ENCODE measurements at regions not wholly inside any gene's neighbourhood (a gene's known extent, or its start where the extent isn't known, plus 50 kb on each side); places are given as distances from the start of the nearest gene placed in this dataset.

DNA sequence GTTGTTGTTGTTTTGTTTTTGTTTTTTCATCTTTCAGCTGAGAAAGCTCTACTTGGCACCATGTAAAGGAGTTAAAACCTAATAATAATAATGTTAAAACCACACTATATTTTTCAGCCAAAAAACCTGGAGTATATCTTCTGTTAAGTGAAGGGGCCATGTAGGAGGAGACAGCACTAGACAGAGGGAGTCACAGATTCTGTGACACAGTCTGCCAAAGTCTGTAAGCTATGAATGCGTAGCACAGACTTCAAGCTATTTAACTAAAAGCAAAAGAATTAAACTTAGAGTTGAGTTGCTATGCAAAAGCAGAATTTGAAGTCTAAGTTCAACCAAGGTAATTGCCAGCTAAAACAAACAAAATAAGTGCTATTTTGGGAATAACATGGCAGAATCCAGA is 296.0 kb upstream of the COL8A1 start:
- Mint-ChIP-seq H3K36me3 (ENCODE audit: low read depth) (no peaks in the 10 kb centered on the region), H3K9me3 (peaks cover 4% of the 10 kb centered on the region), H3K4me3 (no peak overlapping the region), H3K4me1 (ENCODE audit: low read depth) (no peaks in the 10 kb centered on the region), H3K27me3 (no peaks in the 10 kb centered on the region), H3K27ac (no peak overlapping the region)
- intact Hi-C loops (cut with DNase I, micrococcal nuclease): no loop called here
- Histone ChIP-seq H3K4me3 (ENCODE audit: low read length) (no peak overlapping the region), H3K9me3 (ENCODE audit: control insufficient read depth in 1 of 2, insufficient read depth in 1 of 2, low read length in 2 of 2) (no peaks in the 10 kb centered on the region), H3K27me3 (ENCODE audit: control insufficient read depth in 1 of 2, insufficient read depth in 2 of 2, low read length in 2 of 2) (no peaks in the 10 kb centered on the region), H3K36me3 (ENCODE audit: insufficient read depth, low read length) (no peaks in the 10 kb centered on the region), H3K27ac (ENCODE audit: low read depth in 1 of 2, low read length in 2 of 2) (no peak overlapping the region), H3K4me1 (ENCODE audit: insufficient read depth, low read length) (no peaks in the 10 kb centered on the region)
- no peak for TF ChIP-seq CTCF (IDR thresholded peaks at IDR 0.05)
- ATAC-seq (ENCODE audit: poor library complexity) (no peak), DNase-seq (no peak)
- ChIA-PET POLR2A (no interaction called here), CTCF (no interaction called here)

GRCh38 chr3:99339222-99339621 is 299.2 kb upstream of the COL8A1 start:
- H3K27me3 Mint-ChIP-seq: no peaks in the 10 kb centered on the region
- no peak overlapping the region for H3K27ac Mint-ChIP-seq
- ChIA-PET CTCF (no interaction called here), POLR2A (no interaction called here)
- no peak overlapping the region for H3K27ac ChIP-seq (ENCODE audit: low read depth in 1 of 2, low read length in 2 of 2)
- ATAC-seq (ENCODE audit: poor library complexity) (no peak), DNase-seq (no peak)
- no peaks in the 10 kb centered on the region for H3K36me3 Mint-ChIP-seq (ENCODE audit: low read depth)
- H3K36me3 ChIP-seq (ENCODE audit: insufficient read depth, low read length): no peaks in the 10 kb centered on the region
- H3K9me3 ChIP-seq (ENCODE audit: control insufficient read depth in 1 of 2, insufficient read depth in 1 of 2, low read length in 2 of 2): no peaks in the 10 kb centered on the region
- TF ChIP-seq CTCF (IDR thresholded peaks at IDR 0.05): no peak
- peaks cover 4% of the 10 kb centered on the region for H3K9me3 Mint-ChIP-seq
- H3K4me3 ChIP-seq (ENCODE audit: low read length): no peak overlapping the region
- H3K4me1 Mint-ChIP-seq (ENCODE audit: low read depth): no peaks in the 10 kb centered on the region
- no peaks in the 10 kb centered on the region for H3K4me1 ChIP-seq (ENCODE audit: insufficient read depth, low read length)
- intact Hi-C loops (cut with DNase I, micrococcal nuclease): no loop called here
- H3K4me3 Mint-ChIP-seq: no peak overlapping the region
- no peaks in the 10 kb centered on the region for H3K27me3 ChIP-seq (ENCODE audit: control insufficient read depth in 1 of 2, insufficient read depth in 2 of 2, low read length in 2 of 2)

DNA sequence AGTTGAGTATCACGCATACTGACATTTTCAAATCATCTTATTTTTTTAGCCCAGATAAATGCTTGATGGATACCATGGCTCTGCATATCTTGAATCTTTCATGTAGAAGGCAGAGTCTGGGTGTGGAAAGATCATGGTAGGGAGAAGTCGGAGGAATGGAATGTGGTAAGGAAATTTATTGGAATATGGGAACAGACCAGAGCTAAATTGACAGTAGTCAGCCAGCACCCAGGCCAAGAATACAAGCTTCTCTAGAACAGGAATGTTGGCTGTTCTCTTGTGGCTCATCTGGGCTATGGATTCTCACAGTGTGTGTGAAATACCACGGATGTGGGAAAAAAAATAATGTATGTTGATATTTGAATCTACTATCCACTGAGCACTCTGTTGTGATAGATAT is 305.7 kb upstream of the COL8A1 start:
- Histone ChIP-seq H3K9me3 (ENCODE audit: control insufficient read depth in 1 of 2, insufficient read depth in 1 of 2, low read length in 2 of 2) (no peaks in the 10 kb centered on the region), H3K4me1 (ENCODE audit: insufficient read depth, low read length) (no peaks in the 10 kb centered on the region), H3K36me3 (ENCODE audit: insufficient read depth, low read length) (no peaks in the 10 kb centered on the region), H3K27ac (ENCODE audit: low read depth in 1 of 2, low read length in 2 of 2) (no peak overlapping the region), H3K4me3 (ENCODE audit: low read length) (no peak overlapping the region), H3K27me3 (ENCODE audit: control insufficient read depth in 1 of 2, insufficient read depth in 2 of 2, low read length in 2 of 2) (no peaks in the 10 kb centered on the region)
- Mint-ChIP-seq H3K36me3 (ENCODE audit: low read depth) (no peaks in the 10 kb centered on the region), H3K4me3 (no peak overlapping the region), H3K27ac (no peak overlapping the region), H3K9me3 (no peaks in the 10 kb centered on the region), H3K27me3 (no peaks in the 10 kb centered on the region), H3K4me1 (ENCODE audit: low read depth) (no peaks in the 10 kb centered on the region)
- intact Hi-C loops (cut with DNase I, micrococcal nuclease): no loop called here
- TF ChIP-seq CTCF (IDR thresholded peaks at IDR 0.05): no peak
- ChIA-PET CTCF (no interaction called here), POLR2A (no interaction called here)
- no peak for ATAC-seq (ENCODE audit: poor library complexity)
- no peak for DNase-seq

Data from CD4-positive, alpha-beta T cell (primary cell).